NCI-H510A treated with DMSO at 0.1 percent for 48 hours (cell line): ENCODE measurements at regions not wholly inside any gene's neighbourhood (a gene's known extent, or its start where the extent isn't known, plus 50 kb on each side); places are given as distances from the start of the nearest gene placed in this dataset.

Experiments
- DNase-seq: peaks from one replicate; lab custom pipeline; 2025; lab: John Stamatoyannopoulos, UW

DNA sequence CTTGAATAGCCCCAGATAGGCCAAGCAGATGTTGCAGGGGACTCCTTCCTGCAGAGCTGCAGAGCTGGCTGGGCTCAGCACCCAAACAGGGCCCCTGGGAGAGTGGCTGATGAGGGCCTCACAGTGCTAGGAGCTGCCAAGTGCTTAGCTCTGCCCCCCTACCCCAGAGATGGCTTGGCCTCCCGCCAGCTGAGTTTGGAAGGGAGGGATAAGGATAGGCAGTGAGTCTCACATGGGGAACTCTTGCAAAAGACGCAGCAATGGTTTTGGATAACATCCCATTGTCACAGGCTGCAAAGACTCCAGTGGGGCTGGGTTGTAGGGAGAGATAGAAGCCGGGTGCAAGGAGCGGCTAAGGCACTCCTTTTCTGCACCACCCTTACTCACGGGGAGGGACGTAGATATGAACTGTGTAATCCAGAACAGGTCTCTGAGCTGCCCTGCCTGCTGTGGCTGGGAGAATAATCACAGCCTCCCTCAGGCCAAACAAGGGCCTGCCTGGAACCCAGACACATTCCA is 52.9 kb upstream of the MAF start:
- peak; percentile 10 for DNase-seq

DNA sequence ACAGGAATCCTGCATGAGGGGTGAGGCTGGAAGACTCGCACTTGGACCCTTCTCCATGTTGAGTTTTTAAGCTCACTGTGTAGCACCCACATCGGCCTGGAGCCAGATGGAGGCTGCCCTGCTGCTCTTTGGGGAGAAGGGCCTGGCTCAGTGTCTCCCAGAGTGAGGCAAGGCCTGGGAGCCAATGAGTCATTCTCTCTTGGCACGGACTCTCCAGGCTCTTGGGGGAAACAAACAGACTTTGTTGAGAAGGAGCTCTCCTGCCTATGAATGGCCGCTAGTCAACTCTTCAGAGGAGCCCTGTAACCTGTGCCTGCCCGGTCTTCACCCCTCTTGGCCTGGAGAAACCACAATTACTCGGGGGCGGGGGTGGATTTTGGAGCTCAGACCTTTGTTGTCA is 50.8 kb upstream of the MAF start:
- DNase-seq, result no peak
